Mesenchymal stem cell (in vitro differentiated cells and primary cell): ENCODE measurements at regions not wholly inside any gene's neighbourhood (a gene's known extent, or its start where the extent isn't known, plus 50 kb on each side); places are given as distances from the start of the nearest gene placed in this dataset.

Experiments used
- DNase-seq: peaks from one replicate; pipeline ENCODE4 v3.0.0-alpha.2; 2013
- H2AFZ ChIP-seq: one replicate; pipeline ENCODE4 v1.6.1; 2013; ENCODE audit warnings: low read depth, mild to moderate bottlenecking, control low read depth, inconsistent platforms, low read length, moderate library complexity
- H2AK5ac ChIP-seq: 2 replicates; pipeline ENCODE4 v1.6.1; 2013; ENCODE audit warnings: low read length, moderate library complexity, mild to moderate bottlenecking, inconsistent platforms; ENCODE audit not compliant: severe bottlenecking
- H2BK120ac ChIP-seq: one replicate; pipeline ENCODE4 v1.6.1; 2013; ENCODE audit warnings: low read depth, mild to moderate bottlenecking, inconsistent platforms, low read length, moderate library complexity
- H2BK12ac ChIP-seq, 2 experiments: one replicate each; pipeline ENCODE4 v1.6.1; 2013; ENCODE audit warnings: inconsistent platforms in 2 of 2, low read length in 2 of 2, mild to moderate bottlenecking in 2 of 2, moderate library complexity in 2 of 2, control low read depth in 1 of 2
- H2BK15ac ChIP-seq: one replicate; pipeline ENCODE4 v1.6.1; 2013; ENCODE audit warnings: mild to moderate bottlenecking, low read depth, inconsistent platforms; ENCODE audit not compliant: poor library complexity, severe bottlenecking
- H2BK5ac ChIP-seq: 2 replicates; pipeline ENCODE4 v1.6.1; 2013; ENCODE audit warnings: low read depth, mild to moderate bottlenecking, low read length, control low read depth, inconsistent platforms; ENCODE audit not compliant: poor library complexity, severe bottlenecking
- H3K14ac ChIP-seq, 2 experiments: one replicate each; pipeline ENCODE4 v1.6.1; 2013; ENCODE audit warnings: inconsistent platforms in 2 of 2, low read length in 2 of 2, control low read depth in 1 of 2, mild to moderate bottlenecking in 1 of 2, moderate library complexity in 1 of 2
- H3K18ac ChIP-seq, 2 experiments: one replicate each; pipeline ENCODE4 v1.6.1; 2013; ENCODE audit warnings: inconsistent platforms in 2 of 2, low read length in 2 of 2, control low read depth in 1 of 2, low read depth in 1 of 2, mild to moderate bottlenecking in 1 of 2
- H3K23ac ChIP-seq, 2 experiments: one replicate each; pipeline ENCODE4 v1.6.1; 2013; ENCODE audit warnings: inconsistent platforms in 2 of 2, low read length in 2 of 2, mild to moderate bottlenecking in 2 of 2, moderate library complexity in 2 of 2, control low read depth in 1 of 2
- H3K27ac ChIP-seq: 2 replicates; pipeline ENCODE4 v1.5.1; 2013; ENCODE audit warnings: mild to moderate bottlenecking, moderate library complexity, low read length, control low read depth, inconsistent platforms; ENCODE audit not compliant: poor library complexity, severe bottlenecking
- H3K27me3 ChIP-seq, 2 experiments: 2 replicates each; pipeline versions ENCODE4 v1.6.1 to v1.7.0; 2013; ENCODE audit warnings: low read length in 2 of 2, mild to moderate bottlenecking in 2 of 2, moderate library complexity in 2 of 2, control low read depth in 1 of 2, inconsistent platforms in 1 of 2; ENCODE audit not compliant: control insufficient read depth in 1 of 2, insufficient read depth in 1 of 2
- H3K36me3 ChIP-seq, 2 experiments: 2 replicates each; pipeline versions ENCODE4 v1.6.1 to v1.7.0; 2013; ENCODE audit warnings: low read length in 2 of 2, control low read depth in 1 of 2, inconsistent platforms in 1 of 2, low read depth in 1 of 2, mild to moderate bottlenecking in 1 of 2; ENCODE audit not compliant: insufficient read depth in 2 of 2, control insufficient read depth in 1 of 2
- H3K4ac ChIP-seq, 2 experiments: one replicate each; pipeline ENCODE4 v1.6.1; 2013; ENCODE audit warnings: inconsistent platforms in 2 of 2, low read length in 2 of 2, mild to moderate bottlenecking in 2 of 2, moderate library complexity in 2 of 2, control low read depth in 1 of 2, low read depth in 1 of 2
- H3K4me1 ChIP-seq: 2 replicates; pipeline ENCODE4 v1.6.1; 2013; ENCODE audit warnings: low read depth, low read length, control low read depth; ENCODE audit not compliant: control insufficient read depth, insufficient read depth
- H3K4me2 ChIP-seq: 2 replicates; pipeline ENCODE4 v1.6.1; 2013; ENCODE audit warnings: low read length, mild to moderate bottlenecking, inconsistent platforms; ENCODE audit not compliant: poor library complexity, severe bottlenecking
- H3K4me3 ChIP-seq, 2 experiments: 2 replicates each; pipeline versions ENCODE4 v1.5.1 to v1.7.0; 2013; ENCODE audit warnings: low read length in 2 of 2, mild to moderate bottlenecking in 2 of 2, control low read depth in 1 of 2, low read depth in 1 of 2; ENCODE audit not compliant: insufficient read depth in 1 of 2
- H3K79me1 ChIP-seq: replicated peaks from 2 replicates; pipeline ENCODE4 v1.6.1; 2013; ENCODE audit warnings: mild to moderate bottlenecking, control low read depth, low read length, inconsistent platforms; ENCODE audit not compliant: poor library complexity, severe bottlenecking
- H3K9ac ChIP-seq: 2 replicates; pipeline ENCODE4 v1.7.0; 2013; ENCODE audit warnings: mild to moderate bottlenecking, low read length, moderate library complexity
- H3K9me3 ChIP-seq: 2 replicates; pipeline ENCODE4 v1.7.0; 2013; ENCODE audit warnings: mild to moderate bottlenecking, low read length; ENCODE audit not compliant: control insufficient read depth
- H4K8ac ChIP-seq: one replicate; pipeline ENCODE4 v1.6.1; 2013; ENCODE audit warnings: inconsistent platforms, mild to moderate bottlenecking, low read length, moderate library complexity
- H4K91ac ChIP-seq: one replicate; pipeline ENCODE4 v1.6.1; 2013; ENCODE audit warnings: mild to moderate bottlenecking, low read length, inconsistent platforms
- WGBS: methylation state at CpG from one replicate; pipeline ENCODE4 v1.1.7; 2013; ENCODE audit warnings: mixed read lengths; 5-methylcytosine and 5-hydroxymethylcytosine counted together

DNA sequence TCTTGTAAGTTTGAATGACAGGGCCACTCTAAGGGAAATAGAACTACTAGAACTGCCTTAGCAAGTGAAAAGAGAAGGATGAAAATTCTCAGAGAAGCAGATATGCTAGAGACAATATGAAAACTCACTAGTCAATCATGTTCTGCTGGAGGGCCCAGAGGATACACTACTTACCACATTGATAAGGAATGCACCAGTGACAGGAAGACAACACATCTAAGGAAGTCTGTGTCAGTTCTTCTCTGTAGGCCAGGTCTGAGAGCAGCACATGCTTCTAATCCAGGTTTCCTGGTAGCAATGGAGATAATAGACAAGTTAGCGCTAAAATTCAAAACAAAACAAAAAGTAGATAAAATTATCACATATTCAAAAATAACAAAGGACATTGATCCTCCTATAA is 235.2 kb upstream of the AKR1E2 start:
- Histone ChIP-seq H3K4me1 (peaks cover 3% of the 10 kb centered on the region), H3K23ac (no peak overlapping the region), H3K9ac (no peak overlapping the region), H2BK5ac (no peak overlapping the region), H3K4ac (no peak overlapping the region), H2AFZ (no peak overlapping the region), H3K79me1 (no peaks in the 10 kb centered on the region), H2BK15ac (no peak overlapping the region), H3K27me3 (no peaks in the 10 kb centered on the region), H3K14ac (no peak overlapping the region), H3K4me3 (no peak overlapping the region), H3K36me3 (no peaks in the 10 kb centered on the region), H4K91ac (no peak overlapping the region), H3K27ac (no peak overlapping the region), H3K18ac (no peak overlapping the region), H2AK5ac (no peak overlapping the region), H3K9me3 (no peaks in the 10 kb centered on the region), H2BK120ac (no peak overlapping the region), H2BK12ac (no peak overlapping the region), H4K8ac (no peak overlapping the region), H3K4me2 (no peak overlapping the region)
- WGBS: no CpG with 5 or more reads among the region's 1 CpG
- DNase-seq: no peak

DNA sequence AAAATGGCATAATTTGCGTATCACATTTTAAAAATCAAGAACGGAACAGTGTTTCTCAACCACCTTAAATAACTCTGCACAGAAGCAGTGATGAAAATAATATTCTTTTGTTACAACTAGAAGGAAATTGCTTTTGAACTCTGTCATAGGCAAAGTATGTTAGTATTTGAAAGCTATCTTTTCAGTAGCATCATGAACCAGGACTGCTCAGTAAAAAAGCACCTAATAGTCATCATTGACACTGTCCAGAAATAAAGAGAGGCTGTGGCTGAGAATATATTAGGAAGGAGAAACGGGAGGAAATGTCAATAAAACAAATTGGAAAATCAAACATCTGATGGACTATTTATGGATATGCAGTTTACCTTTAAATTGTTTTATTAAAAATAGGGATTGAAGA is 237.2 kb upstream of the AKR1E2 start:
- no peak overlapping the region for H3K4me3 ChIP-seq
- no peaks in the 10 kb centered on the region for H3K27me3 ChIP-seq
- no peak overlapping the region for H3K4ac ChIP-seq
- H3K27ac ChIP-seq: no peak overlapping the region
- H3K9ac ChIP-seq: no peak overlapping the region
- no peaks in the 10 kb centered on the region for H3K36me3 ChIP-seq
- H2AFZ ChIP-seq: no peak overlapping the region
- no peak overlapping the region for H3K14ac ChIP-seq
- DNase-seq: no peak
- no peak overlapping the region for H2BK15ac ChIP-seq
- no peak overlapping the region for H3K23ac ChIP-seq
- no peak overlapping the region for H2AK5ac ChIP-seq
- peaks cover 3% of the 10 kb centered on the region for H3K4me1 ChIP-seq
- no peak overlapping the region for H2BK5ac ChIP-seq
- H3K9me3 ChIP-seq: no peaks in the 10 kb centered on the region
- no peaks in the 10 kb centered on the region for H3K79me1 ChIP-seq
- H3K4me2 ChIP-seq: no peak overlapping the region
- H3K18ac ChIP-seq: no peak overlapping the region
- WGBS: 100% methylated on average over 1 of the region's 3 CpGs
- no peak overlapping the region for H2BK120ac ChIP-seq
- H2BK12ac ChIP-seq: no peak overlapping the region
- H4K91ac ChIP-seq: no peak overlapping the region
- H4K8ac ChIP-seq: no peak overlapping the region

DNA sequence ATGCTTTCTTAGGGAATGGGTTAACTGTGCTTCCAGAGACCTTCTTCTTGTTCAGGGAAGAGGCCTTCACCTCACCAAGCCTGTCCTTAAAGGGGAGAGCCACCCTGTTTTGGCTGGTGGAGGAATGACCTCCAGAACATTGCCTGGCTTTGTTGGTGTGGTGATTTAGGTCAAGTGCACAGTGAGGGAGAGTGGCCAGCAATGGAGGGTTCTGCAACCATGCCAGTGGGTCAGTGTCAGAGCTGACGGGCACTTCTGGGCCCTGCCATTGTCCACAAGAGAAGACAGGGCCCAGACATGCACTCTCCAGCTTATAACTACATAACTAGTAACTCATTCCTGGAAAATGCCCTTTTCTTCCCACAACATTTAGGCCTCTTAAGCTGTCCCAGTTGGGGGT is 238.5 kb upstream of the AKR1E2 start:
- Histone ChIP-seq H3K4me2 (no peak overlapping the region), H3K27me3 (no peaks in the 10 kb centered on the region), H2BK120ac (peak overlapping the region; percentile 34), H4K8ac (no peak overlapping the region), H3K4me1 (peaks cover 3% of the 10 kb centered on the region), H2BK15ac (no peak overlapping the region), H3K9ac (no peak overlapping the region), H2BK12ac (no peak overlapping the region), H2AK5ac (peak overlapping the region; percentile 11), H4K91ac (no peak overlapping the region), H3K79me1 (no peaks in the 10 kb centered on the region), H3K9me3 (no peaks in the 10 kb centered on the region), H3K4ac (no peak overlapping the region), H2AFZ (no peak overlapping the region), H3K23ac (no peak overlapping the region), H3K36me3 (no peaks in the 10 kb centered on the region), H3K27ac (no peak overlapping the region), H3K4me3 (no peak overlapping the region), H3K18ac (no peak overlapping the region), H2BK5ac (no peak overlapping the region), H3K14ac (no peak overlapping the region)
- WGBS: 73% methylated on average over 1 of the region's 1 CpG
- no peak for DNase-seq

DNA sequence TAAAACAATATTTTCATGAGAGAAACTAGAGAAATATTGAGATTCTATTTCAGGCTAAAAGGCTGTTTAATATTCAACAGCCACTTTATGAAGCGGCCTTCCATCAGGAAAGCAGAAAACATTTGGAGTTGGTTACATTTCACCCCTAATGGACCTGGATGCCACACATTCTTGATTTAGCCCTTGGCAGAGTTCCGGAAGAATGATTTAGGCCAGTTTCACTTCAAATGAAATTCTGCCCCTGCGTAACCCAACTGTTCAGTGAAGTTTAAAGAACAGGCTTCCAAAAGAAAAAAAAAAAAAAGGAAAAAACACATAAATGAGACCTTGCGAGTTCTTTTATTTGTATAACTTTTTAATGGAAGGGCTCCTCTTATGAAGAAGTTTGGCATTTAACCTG is 239.2 kb upstream of the AKR1E2 start:
- peak overlapping the region; percentile 21 for H3K27ac ChIP-seq
- H2BK12ac ChIP-seq: no peak overlapping the region
- no peaks in the 10 kb centered on the region for H3K79me1 ChIP-seq
- peaks cover 3% of the 10 kb centered on the region for H3K4me1 ChIP-seq
- no peak for DNase-seq
- no peaks in the 10 kb centered on the region for H3K9me3 ChIP-seq
- H3K27me3 ChIP-seq: no peaks in the 10 kb centered on the region
- H2BK15ac ChIP-seq: no peak overlapping the region
- H3K4me2 ChIP-seq: no peak overlapping the region
- 95% methylated on average over 3 of the region's 4 CpGs for WGBS
- no peak overlapping the region for H2AK5ac ChIP-seq
- no peak overlapping the region for H3K4me3 ChIP-seq
- H3K23ac ChIP-seq: no peak overlapping the region
- no peak overlapping the region for H3K14ac ChIP-seq
- H3K36me3 ChIP-seq: no peaks in the 10 kb centered on the region
- H4K8ac ChIP-seq: no peak overlapping the region
- no peak overlapping the region for H2AFZ ChIP-seq
- H3K4ac ChIP-seq: no peak overlapping the region
- no peak overlapping the region for H3K9ac ChIP-seq
- no peak overlapping the region for H3K18ac ChIP-seq
- H4K91ac ChIP-seq: no peak overlapping the region
- no peak overlapping the region for H2BK5ac ChIP-seq
- no peak overlapping the region for H2BK120ac ChIP-seq
